RWPE2 (cell line): ENCODE measurements at regions not wholly inside any gene's neighbourhood (a gene's known extent, or its start where the extent isn't known, plus 50 kb on each side); places are given as distances from the start of the nearest gene placed in this dataset.

Experiments used
- ATAC-seq: fragments of 200-7000 bp; cut with Tn5 transposase; 3 replicates; pipeline ENCODE4 v1.9.1; 2021; ENCODE audit warnings: low read depth
- DNase-seq: peaks from one replicate; pipeline ENCODE4 v3.0.0-alpha.2; 2020; ENCODE audit warnings: low spot score
- H3K27ac ChIP-seq: fragments of 450-650 bp; 2 replicates; pipeline ENCODE4 v1.5.1; 2017; ENCODE audit warnings: mild to moderate bottlenecking; ENCODE audit not compliant: poor library complexity, severe bottlenecking
- H3K27me3 ChIP-seq: fragments of 250-450 bp; sonication (Bioruptor Pico); 2 replicates; pipeline ENCODE4 v1.5.1; 2021; ENCODE audit warnings: mild to moderate bottlenecking, moderate library complexity; ENCODE audit not compliant: insufficient read depth, poor library complexity, severe bottlenecking
- H3K36me3 ChIP-seq: fragments of 250-450 bp; sonication (Bioruptor Pico); 2 replicates; pipeline ENCODE4 v1.5.1; 2020; ENCODE audit warnings: low read depth, mild to moderate bottlenecking, moderate library complexity
- H3K4me1 ChIP-seq: fragments of 250-450 bp; sonication (Bioruptor Pico); 2 replicates; pipeline ENCODE4 v1.5.1; 2021; ENCODE audit warnings: mild to moderate bottlenecking, moderate library complexity; ENCODE audit not compliant: insufficient read depth, poor library complexity, severe bottlenecking
- H3K4me3 ChIP-seq: fragments of 250-450 bp; sonication (Bioruptor Pico); 2 replicates; pipeline ENCODE4 v1.5.1; 2021; ENCODE audit warnings: mild to moderate bottlenecking, moderate library complexity; ENCODE audit not compliant: severe bottlenecking
- H3K9me3 ChIP-seq: fragments of 250-450 bp; sonication (Bioruptor Pico); 2 replicates; pipeline ENCODE4 v1.5.1; 2021; ENCODE audit warnings: mild to moderate bottlenecking, moderate library complexity; ENCODE audit not compliant: severe bottlenecking
- CTCF ChIP-seq: fragments of 450-650 bp; IDR thresholded peaks from one replicate; pipeline ENCODE4 v1.5.1; 2017; ENCODE audit warnings: mild to moderate bottlenecking, moderate library complexity; ENCODE audit not compliant: poor library complexity, severe bottlenecking

- Histone ChIP-seq H3K4me3 (no peak overlapping the region), H3K27me3 (no peaks in the 10 kb centered on the region), H3K4me1 (no peaks in the 10 kb centered on the region), H3K9me3 (no peaks in the 10 kb centered on the region), H3K27ac (no peak overlapping the region), H3K36me3 (no peaks in the 10 kb centered on the region)
- DNase-seq (no peak), ATAC-seq (no peak)
- TF ChIP-seq CTCF, result no peak
Observed at GRCh38 chr9:13397220-13397619, 117.7 kb upstream of the MPDZ start.

- Histone ChIP-seq H3K9me3 (no peaks in the 10 kb centered on the region), H3K4me1 (no peaks in the 10 kb centered on the region), H3K4me3 (no peak overlapping the region), H3K27me3 (no peaks in the 10 kb centered on the region), H3K36me3 (no peaks in the 10 kb centered on the region), H3K27ac (no peak overlapping the region)
- DNase-seq (no peak), ATAC-seq (no peak)
- no peak for TF ChIP-seq CTCF
Observed at GRCh38 chr9:13396418-13396817, 116.9 kb upstream of the MPDZ start.

GRCh38 chr9:13395156-13395555, 115.7 kb upstream of the MPDZ start:
- no peaks in the 10 kb centered on the region for H3K4me1 ChIP-seq
- no peak overlapping the region for H3K27ac ChIP-seq
- no peak for TF ChIP-seq CTCF
- no peaks in the 10 kb centered on the region for H3K9me3 ChIP-seq
- H3K27me3 ChIP-seq, result no peaks in the 10 kb centered on the region
- DNase-seq (no peak), ATAC-seq (no peak; the same call in 2 of the 3 replicates)
- H3K36me3 ChIP-seq, result no peaks in the 10 kb centered on the region
- no peak overlapping the region for H3K4me3 ChIP-seq

GRCh38 chr9:13388157-13388556, 108.7 kb upstream of the MPDZ start:
- no peak for TF ChIP-seq CTCF
- Histone ChIP-seq H3K27ac (no peak overlapping the region), H3K36me3 (no peaks in the 10 kb centered on the region), H3K27me3 (no peaks in the 10 kb centered on the region), H3K4me3 (no peak overlapping the region), H3K4me1 (no peaks in the 10 kb centered on the region), H3K9me3 (no peaks in the 10 kb centered on the region)
- no peak for ATAC-seq
- no peak for DNase-seq

- ATAC-seq, result no peak
- H3K27ac ChIP-seq, result no peak overlapping the region
Observed at GRCh38 chr9:13387734-13388067, 108.2 kb upstream of the MPDZ start.

More at GRCh38 chr9:13387734-13388067, 108.2 kb upstream of the MPDZ start:
- no peaks in the 10 kb centered on the region for H3K4me1 ChIP-seq
- no peak for DNase-seq
- no peaks in the 10 kb centered on the region for H3K27me3 ChIP-seq
- TF ChIP-seq CTCF, result no peak
- H3K4me3 ChIP-seq, result no peak overlapping the region
- H3K9me3 ChIP-seq, result no peaks in the 10 kb centered on the region
- H3K36me3 ChIP-seq, result no peaks in the 10 kb centered on the region
